ENCODE measurements at regions not wholly inside any gene's neighbourhood (a gene's known extent, or its start where the extent isn't known, plus 50 kb on each side); places are given as distances from the start of the nearest gene placed in this dataset.

DNA sequence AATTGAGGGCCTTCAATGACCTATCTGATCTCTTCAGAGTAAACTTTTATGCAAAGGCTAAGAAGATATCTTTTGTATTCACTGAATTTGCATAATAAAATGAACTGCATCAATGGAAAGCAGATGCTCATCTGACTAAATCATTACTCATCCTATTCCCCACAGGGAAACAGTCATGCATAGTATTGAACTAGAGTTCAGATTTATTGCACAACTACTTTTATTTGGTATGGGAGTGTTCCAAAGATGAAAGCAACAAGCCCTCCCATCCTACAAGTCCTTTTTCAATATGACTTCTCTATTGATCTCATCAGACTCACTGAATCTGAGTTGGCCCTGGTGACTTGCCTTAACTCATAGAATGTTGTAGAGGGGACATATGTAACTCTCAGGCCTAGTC is 159.8 kb downstream of the KITLG start:
- TF ChIP-seq, protein P1, sequence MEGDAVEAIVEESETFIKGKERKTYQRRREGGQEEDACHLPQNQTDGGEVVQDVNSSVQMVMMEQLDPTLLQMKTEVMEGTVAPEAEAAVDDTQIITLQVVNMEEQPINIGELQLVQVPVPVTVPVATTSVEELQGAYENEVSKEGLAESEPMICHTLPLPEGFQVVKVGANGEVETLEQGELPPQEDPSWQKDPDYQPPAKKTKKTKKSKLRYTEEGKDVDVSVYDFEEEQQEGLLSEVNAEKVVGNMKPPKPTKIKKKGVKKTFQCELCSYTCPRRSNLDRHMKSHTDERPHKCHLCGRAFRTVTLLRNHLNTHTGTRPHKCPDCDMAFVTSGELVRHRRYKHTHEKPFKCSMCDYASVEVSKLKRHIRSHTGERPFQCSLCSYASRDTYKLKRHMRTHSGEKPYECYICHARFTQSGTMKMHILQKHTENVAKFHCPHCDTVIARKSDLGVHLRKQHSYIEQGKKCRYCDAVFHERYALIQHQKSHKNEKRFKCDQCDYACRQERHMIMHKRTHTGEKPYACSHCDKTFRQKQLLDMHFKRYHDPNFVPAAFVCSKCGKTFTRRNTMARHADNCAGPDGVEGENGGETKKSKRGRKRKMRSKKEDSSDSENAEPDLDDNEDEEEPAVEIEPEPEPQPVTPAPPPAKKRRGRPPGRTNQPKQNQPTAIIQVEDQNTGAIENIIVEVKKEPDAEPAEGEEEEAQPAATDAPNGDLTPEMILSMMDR (IDR thresholded peaks at IDR 0.05), result no peak
- TF ChIP-seq POLR2A (IDR thresholded peaks at IDR 0.05), result no peak

Data from lower leg skin (tissue), 3 donors.